NT2/D1 (cell line): ENCODE measurements at regions not wholly inside any gene's neighbourhood (a gene's known extent, or its start where the extent isn't known, plus 50 kb on each side); places are given as distances from the start of the nearest gene placed in this dataset.

Source experiments
- YY1 ChIP-seq: IDR thresholded peaks from 2 replicates; pipeline ENCODE4 v1.6.1; 2011; ENCODE audit not compliant: insufficient read length, insufficient read depth
- ZNF274 ChIP-seq: IDR thresholded peaks from 2 replicates; pipeline ENCODE4 v1.6.1; 2011; ENCODE audit warnings: mild to moderate bottlenecking, low read depth, low read length

DNA sequence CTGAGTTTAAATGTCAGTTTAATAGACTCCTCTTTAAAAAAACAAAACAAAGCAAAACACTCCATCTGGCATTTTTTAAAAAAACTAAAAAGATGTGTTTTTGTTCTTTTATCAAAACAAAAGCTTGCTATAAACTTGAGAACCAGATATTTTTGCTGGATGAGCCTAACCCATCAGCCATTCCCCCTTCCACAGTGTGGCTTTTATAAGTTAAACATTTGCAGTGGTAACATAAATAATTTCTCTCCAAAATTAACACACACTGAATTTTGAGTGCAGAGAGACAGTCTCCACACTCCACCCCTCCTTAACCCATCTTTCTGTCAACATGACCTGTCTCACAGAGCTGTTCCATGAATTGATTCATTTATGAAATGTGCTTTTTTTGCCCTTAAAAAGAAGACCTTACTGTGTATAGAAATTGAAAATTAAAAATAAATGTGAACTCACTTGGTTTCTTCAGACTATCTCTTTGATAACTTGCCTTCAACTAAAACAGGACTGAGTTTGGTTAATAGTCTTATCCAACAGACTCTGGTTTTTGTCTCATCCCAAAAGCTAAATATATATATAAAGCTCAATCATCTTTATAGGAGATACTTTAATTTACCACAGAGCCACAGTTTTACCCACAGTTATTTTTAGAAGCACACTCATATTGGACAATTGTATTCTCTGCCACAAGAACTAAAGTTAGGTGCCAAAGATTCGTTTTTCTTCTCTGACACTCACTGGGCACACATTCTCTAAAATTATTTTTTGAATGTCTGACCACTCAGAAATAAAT, 64.8 kb upstream of the STK39 start:
- TF ChIP-seq YY1: no peak
- no peak for TF ChIP-seq ZNF274
